Tibial nerve (tissue), 4 donors: ENCODE measurements at regions not wholly inside any gene's neighbourhood (a gene's known extent, or its start where the extent isn't known, plus 50 kb on each side); places are given as distances from the start of the nearest gene placed in this dataset.

ENCODE experiments used
- EP300 ChIP-seq, 2 donors: sonication (generic); formaldehyde crosslinking; IDR thresholded peaks; one replicate each; pipeline ENCODE4 v1.6.1; 2017; ENCODE audit warnings: antibody characterized with exemption in 2 of 2, mild to moderate bottlenecking in 1 of 2
- POLR2A ChIP-seq, 2 donors: fragments of 450-650 bp; IDR thresholded peaks; one replicate each; pipeline ENCODE4 v1.6.1; 2017; ENCODE audit warnings: antibody characterized with exemption in 2 of 2, mild to moderate bottlenecking in 2 of 2, moderate library complexity in 2 of 2
- TF ChIP-seq, protein P1 (sequence below), 5 experiments: fragments of 200-600 bp in 3 of 5; fragments of 450-650 bp in 2 of 5; sonication (generic) in 3 of 5; IDR thresholded peaks; one replicate each; pipeline ENCODE4 v1.5.1; 2016 to 2019; ENCODE audit warnings: antibody characterized with exemption in 5 of 5, mild to moderate bottlenecking in 3 of 5, moderate library complexity in 2 of 5

DNA sequence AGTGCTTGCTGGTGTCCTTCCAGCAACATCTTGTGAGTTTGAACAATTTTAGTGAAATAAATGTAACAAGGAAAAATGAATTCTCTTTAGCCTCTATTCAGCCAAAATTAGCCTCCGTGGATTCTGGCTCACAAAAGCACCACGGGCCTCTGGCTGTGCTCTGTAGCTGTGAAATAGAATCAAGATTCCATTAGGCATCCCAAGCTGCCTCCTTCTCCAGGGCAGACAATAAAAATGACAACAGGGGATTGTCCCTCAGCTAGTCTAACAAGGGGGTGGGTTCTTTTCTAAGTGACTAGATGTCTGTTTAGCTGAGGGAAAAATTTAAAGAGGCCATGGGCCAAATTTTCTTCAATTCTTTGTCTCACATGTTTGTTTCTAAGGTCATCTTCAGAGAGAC is 254.7 kb upstream of the FIGN start:
- TF ChIP-seq, protein P1, sequence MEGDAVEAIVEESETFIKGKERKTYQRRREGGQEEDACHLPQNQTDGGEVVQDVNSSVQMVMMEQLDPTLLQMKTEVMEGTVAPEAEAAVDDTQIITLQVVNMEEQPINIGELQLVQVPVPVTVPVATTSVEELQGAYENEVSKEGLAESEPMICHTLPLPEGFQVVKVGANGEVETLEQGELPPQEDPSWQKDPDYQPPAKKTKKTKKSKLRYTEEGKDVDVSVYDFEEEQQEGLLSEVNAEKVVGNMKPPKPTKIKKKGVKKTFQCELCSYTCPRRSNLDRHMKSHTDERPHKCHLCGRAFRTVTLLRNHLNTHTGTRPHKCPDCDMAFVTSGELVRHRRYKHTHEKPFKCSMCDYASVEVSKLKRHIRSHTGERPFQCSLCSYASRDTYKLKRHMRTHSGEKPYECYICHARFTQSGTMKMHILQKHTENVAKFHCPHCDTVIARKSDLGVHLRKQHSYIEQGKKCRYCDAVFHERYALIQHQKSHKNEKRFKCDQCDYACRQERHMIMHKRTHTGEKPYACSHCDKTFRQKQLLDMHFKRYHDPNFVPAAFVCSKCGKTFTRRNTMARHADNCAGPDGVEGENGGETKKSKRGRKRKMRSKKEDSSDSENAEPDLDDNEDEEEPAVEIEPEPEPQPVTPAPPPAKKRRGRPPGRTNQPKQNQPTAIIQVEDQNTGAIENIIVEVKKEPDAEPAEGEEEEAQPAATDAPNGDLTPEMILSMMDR (IDR thresholded peaks at IDR 0.05), result no peak
- no peak for TF ChIP-seq POLR2A (IDR thresholded peaks at IDR 0.05)
- no peak for TF ChIP-seq EP300 (IDR thresholded peaks at IDR 0.05)
